Sigmoid colon (tissue), 6 donors: ENCODE measurements at regions not wholly inside any gene's neighbourhood (a gene's known extent, or its start where the extent isn't known, plus 50 kb on each side); places are given as distances from the start of the nearest gene placed in this dataset.

ENCODE experiments used
- DNase-seq: peaks from one replicate; pipeline ENCODE4 v3.0.0-alpha.2; 2019
- H3K27ac ChIP-seq, 4 donors: fragments of 200-600 bp; sonication (generic); one replicate each; pipeline ENCODE4 v1.5.1; 2016 to 2019; ENCODE audit warnings: mild to moderate bottlenecking in 1 of 4
- H3K27me3 ChIP-seq, 3 donors: fragments of 200-600 bp; sonication (generic); one replicate each; pipeline ENCODE4 v1.5.1; 2019; ENCODE audit warnings: mild to moderate bottlenecking in 1 of 3
- H3K36me3 ChIP-seq, 4 donors: fragments of 200-600 bp; sonication (generic); one replicate each; pipeline ENCODE4 v1.5.1; 2016 to 2019
- H3K4me1 ChIP-seq, 4 donors: fragments of 200-600 bp; sonication (generic); one replicate each; pipeline ENCODE4 v1.5.1; 2017 to 2019
- H3K4me3 ChIP-seq, 4 donors: fragments of 200-600 bp; sonication (generic); one replicate each; pipeline ENCODE4 v1.5.1; 2017 to 2019; ENCODE audit warnings: mild to moderate bottlenecking in 2 of 4, moderate library complexity in 1 of 4
- H3K9me3 ChIP-seq, 4 donors: fragments of 200-600 bp in 3 of 4; sonication (generic) in 3 of 4; one replicate each; pipeline versions ENCODE4 v1.5.1 to v1.6.1; 2013 to 2019
- EP300 ChIP-seq, 4 donors: sonication (generic); formaldehyde crosslinking; IDR thresholded peaks; one replicate each; pipeline ENCODE4 v1.6.1; 2017; ENCODE audit warnings: antibody characterized with exemption in 4 of 4
- POLR2A ChIP-seq, 2 donors: fragments of 450-650 bp; IDR thresholded peaks; one replicate each; pipeline ENCODE4 v1.6.1; 2016; ENCODE audit warnings: antibody characterized with exemption in 2 of 2, mild to moderate bottlenecking in 2 of 2, moderate library complexity in 2 of 2
- POLR2AphosphoS5 ChIP-seq, 4 donors: sonication (generic); formaldehyde crosslinking; IDR thresholded peaks; one replicate each; pipeline ENCODE4 v1.6.1; 2017; ENCODE audit warnings: antibody characterized with exemption in 4 of 4
- WGBS, 2 donors: extraction: QIAGEN DNeasy Blood & Tissue Kit; methylation state at CpG; one replicate each; pipeline ENCODE4 v1.1.7; 2013; 5-methylcytosine and 5-hydroxymethylcytosine counted together
- intact Hi-C: fragments of 100-400 bp; cut with DNase I; formaldehyde crosslinking; loops from one replicate; pipeline ENCODE4 v1.15.1; 2023
- TF ChIP-seq, protein P1 (sequence below), 4 experiments: fragments of 450-650 bp in 3 of 4; fragments of 200-600 bp in 1 of 4; IDR thresholded peaks; one replicate each; pipeline ENCODE4 v1.5.1; 2016 to 2019; ENCODE audit warnings: antibody characterized with exemption in 4 of 4, mild to moderate bottlenecking in 3 of 4, moderate library complexity in 2 of 4
- donor health status: healthy with polysubstance abuse.
- donor health status: healthy.

DNA sequence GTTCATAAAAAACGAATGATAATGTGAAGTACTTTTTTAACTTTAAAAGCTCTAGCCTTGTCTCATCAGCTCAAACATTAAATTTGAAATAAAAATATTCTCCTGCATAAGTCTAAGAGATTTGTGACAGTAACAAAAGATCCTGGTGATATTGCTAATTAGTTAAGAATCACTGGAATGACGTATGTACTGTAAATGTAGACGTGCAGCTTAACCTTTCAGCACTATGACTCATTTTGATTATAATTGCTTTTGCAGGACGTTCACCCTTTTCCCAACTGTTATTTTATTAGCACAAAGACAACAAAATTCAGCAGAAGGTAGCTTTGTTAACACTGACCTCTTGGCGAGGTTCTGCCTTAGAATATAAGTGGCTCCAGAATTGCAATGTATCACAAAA, 68.6 kb downstream of the TENT5A start:
- TF ChIP-seq, protein P1, sequence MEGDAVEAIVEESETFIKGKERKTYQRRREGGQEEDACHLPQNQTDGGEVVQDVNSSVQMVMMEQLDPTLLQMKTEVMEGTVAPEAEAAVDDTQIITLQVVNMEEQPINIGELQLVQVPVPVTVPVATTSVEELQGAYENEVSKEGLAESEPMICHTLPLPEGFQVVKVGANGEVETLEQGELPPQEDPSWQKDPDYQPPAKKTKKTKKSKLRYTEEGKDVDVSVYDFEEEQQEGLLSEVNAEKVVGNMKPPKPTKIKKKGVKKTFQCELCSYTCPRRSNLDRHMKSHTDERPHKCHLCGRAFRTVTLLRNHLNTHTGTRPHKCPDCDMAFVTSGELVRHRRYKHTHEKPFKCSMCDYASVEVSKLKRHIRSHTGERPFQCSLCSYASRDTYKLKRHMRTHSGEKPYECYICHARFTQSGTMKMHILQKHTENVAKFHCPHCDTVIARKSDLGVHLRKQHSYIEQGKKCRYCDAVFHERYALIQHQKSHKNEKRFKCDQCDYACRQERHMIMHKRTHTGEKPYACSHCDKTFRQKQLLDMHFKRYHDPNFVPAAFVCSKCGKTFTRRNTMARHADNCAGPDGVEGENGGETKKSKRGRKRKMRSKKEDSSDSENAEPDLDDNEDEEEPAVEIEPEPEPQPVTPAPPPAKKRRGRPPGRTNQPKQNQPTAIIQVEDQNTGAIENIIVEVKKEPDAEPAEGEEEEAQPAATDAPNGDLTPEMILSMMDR (IDR thresholded peaks at IDR 0.05) = no peak
- no peak for TF ChIP-seq EP300 (IDR thresholded peaks at IDR 0.05)
- TF ChIP-seq POLR2AphosphoS5 (IDR thresholded peaks at IDR 0.05) = no peak
- no peak for TF ChIP-seq POLR2A (IDR thresholded peaks at IDR 0.05)
- no peak for DNase-seq
- WGBS, 2 donors = 30 to 63% methylated on average over 5 of the region's 5 CpGs
- Histone ChIP-seq H3K36me3 (no peaks in the 10 kb centered on the region), H3K4me3 (no peak overlapping the region), H3K9me3 (no peaks in the 10 kb centered on the region), H3K27ac (no peak overlapping the region), H3K27me3 (no peaks in the 10 kb centered on the region), H3K4me1 (peaks cover 0 to 7% (median 2%) of the 10 kb centered on the region in 4 donors)
- intact Hi-C loops = no loop called here

DNA sequence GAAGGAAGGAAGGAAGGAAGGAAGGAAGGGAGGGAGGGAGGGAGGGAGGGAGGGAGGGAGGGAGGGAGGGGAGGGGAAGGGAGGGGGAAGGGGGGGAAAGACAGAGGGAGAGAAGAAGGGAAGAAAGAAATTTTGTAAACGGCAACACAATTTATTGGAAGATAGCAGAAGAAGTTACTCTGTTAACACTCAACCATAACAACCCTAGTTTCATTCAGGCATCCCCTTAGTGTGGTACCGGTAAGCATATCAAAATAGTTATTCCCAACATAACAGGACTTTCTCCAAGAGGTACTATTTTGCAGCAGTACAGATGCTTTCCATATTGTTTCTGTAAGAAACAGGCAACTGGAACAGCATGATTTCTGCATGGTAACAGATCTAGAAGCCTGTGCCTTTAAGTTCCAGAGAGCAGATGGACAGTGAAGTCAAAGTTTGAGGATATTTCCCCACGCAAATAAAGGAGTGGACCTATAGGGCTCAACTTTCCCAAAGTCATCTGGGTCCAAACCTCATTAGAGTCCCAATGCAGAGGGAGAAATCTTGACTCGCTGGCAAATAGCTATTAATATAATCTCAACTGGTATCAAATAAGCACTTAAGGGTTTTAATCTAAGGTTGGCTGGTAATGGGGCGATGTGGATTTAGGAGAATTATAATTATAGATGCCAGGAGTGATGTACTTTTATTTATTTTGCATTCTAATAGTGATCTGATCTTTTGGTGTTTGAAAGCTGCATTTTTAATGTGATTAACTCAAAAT, 69.4 kb downstream of the TENT5A start:
- H3K4me3 ChIP-seq = no peak overlapping the region
- intact Hi-C loops = no loop called here
- WGBS, 2 donors = 85 to 87% methylated on average over 5 of the region's 5 CpGs
- no peak for DNase-seq
- no peaks in the 10 kb centered on the region for H3K27me3 ChIP-seq
- H3K27ac ChIP-seq = no peak overlapping the region
- no peaks in the 10 kb centered on the region for H3K36me3 ChIP-seq
- peaks cover 0 to 7% (median 2%) of the 10 kb centered on the region in 4 donors for H3K4me1 ChIP-seq
- TF ChIP-seq EP300 (IDR thresholded peaks at IDR 0.05) (no peak), POLR2A (IDR thresholded peaks at IDR 0.05) (no peak), POLR2AphosphoS5 (IDR thresholded peaks at IDR 0.05) (no peak)
- TF ChIP-seq, protein P1 (IDR thresholded peaks at IDR 0.05) = no peak
- no peaks in the 10 kb centered on the region for H3K9me3 ChIP-seq

DNA sequence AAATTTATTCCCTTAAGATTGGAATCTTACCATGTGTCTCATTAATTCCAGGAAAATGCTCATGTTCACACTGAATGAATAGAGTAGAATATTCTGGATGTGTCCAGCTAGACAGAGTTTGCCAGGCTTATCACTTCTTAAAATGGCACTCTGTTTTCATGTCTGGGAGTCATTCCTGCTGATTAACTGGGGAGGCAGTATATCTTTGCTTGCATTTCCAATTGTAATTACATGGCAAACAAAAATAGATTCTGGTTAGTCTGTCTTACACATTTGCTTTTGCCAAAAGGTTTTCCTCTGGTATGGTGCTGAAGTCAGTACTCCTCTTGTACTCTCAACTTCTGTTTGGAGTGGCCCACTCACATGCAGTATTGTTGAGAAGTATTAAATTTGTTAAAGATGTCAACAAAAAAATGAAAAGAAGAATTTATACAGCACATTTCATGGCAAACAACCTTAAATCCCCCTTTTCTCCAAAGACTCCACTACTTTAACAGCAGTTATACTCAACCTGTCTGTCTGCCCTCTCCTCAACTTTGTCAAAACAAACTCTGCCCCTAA, 70.2 kb downstream of the TENT5A start:
- no peak overlapping the region for H3K27ac ChIP-seq
- H3K36me3 ChIP-seq = no peaks in the 10 kb centered on the region
- peaks cover 0 to 7% (median 2%) of the 10 kb centered on the region in 4 donors for H3K4me1 ChIP-seq
- H3K9me3 ChIP-seq = no peaks in the 10 kb centered on the region
- DNase-seq = no peak
- intact Hi-C loops = no loop called here
- TF ChIP-seq POLR2AphosphoS5 (IDR thresholded peaks at IDR 0.05) (no peak), EP300 (IDR thresholded peaks at IDR 0.05) (no peak), POLR2A (IDR thresholded peaks at IDR 0.05) (no peak)
- TF ChIP-seq, protein P1 (IDR thresholded peaks at IDR 0.05) = no peak
- H3K27me3 ChIP-seq = no peaks in the 10 kb centered on the region
- no peak overlapping the region for H3K4me3 ChIP-seq

DNA sequence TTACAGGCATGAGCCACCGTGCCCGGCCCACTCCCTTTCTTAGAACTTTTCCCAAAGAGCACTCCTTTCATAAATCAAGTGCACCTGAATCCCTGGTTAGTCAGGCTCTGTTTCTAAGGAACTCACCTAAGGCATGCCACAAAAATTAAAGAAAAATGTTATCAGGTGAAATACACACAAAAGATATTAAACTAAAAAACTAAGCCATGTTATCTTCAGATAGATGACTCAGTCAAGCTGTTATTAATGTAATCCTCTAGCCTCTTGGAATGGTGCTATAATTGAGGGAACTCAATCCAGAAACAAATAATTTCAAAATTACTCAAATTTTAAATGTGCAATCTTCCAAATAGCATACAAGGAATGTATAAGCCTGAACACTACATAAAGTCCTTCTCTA, 83.0 kb downstream of the TENT5A start:
- no peak for TF ChIP-seq POLR2AphosphoS5 (IDR thresholded peaks at IDR 0.05)
- TF ChIP-seq, protein P1 (IDR thresholded peaks at IDR 0.05) = no peak
- no peak for TF ChIP-seq EP300 (IDR thresholded peaks at IDR 0.05)
- no peak for TF ChIP-seq POLR2A (IDR thresholded peaks at IDR 0.05)
- DNase-seq = no peak
- Histone ChIP-seq H3K27ac (no peak overlapping the region), H3K4me3 (no peak overlapping the region), H3K27me3 (no peaks in the 10 kb centered on the region), H3K9me3 (no peaks in the 10 kb centered on the region), H3K36me3 (no peaks in the 10 kb centered on the region), H3K4me1 (peaks cover 0 to 7% (median 3%) of the 10 kb centered on the region in 4 donors)
- intact Hi-C loops = no loop called here
- WGBS, 2 donors = 93 to 94% methylated on average over 2 of the region's 2 CpGs
